ACHN (cell line): ENCODE measurements at regions not wholly inside any gene's neighbourhood (a gene's known extent, or its start where the extent isn't known, plus 50 kb on each side); places are given as distances from the start of the nearest gene placed in this dataset.
A peak's percentile ranks its signal among the peaks of the same experiment; 100 is the strongest.

Source experiments
- DNase-seq: peaks from one replicate; pipeline ENCODE4 v3.0.0-alpha.2; 2015
- in situ Hi-C: cut with HindIII; loops from 2 replicates; pipeline ENCODE4 v1.10.0; 2017; ENCODE audit warnings: low sequenced_read_pairs, low pct_ligation_motif_present, low pct_unique_long_range_greater_than_20kb

DNA sequence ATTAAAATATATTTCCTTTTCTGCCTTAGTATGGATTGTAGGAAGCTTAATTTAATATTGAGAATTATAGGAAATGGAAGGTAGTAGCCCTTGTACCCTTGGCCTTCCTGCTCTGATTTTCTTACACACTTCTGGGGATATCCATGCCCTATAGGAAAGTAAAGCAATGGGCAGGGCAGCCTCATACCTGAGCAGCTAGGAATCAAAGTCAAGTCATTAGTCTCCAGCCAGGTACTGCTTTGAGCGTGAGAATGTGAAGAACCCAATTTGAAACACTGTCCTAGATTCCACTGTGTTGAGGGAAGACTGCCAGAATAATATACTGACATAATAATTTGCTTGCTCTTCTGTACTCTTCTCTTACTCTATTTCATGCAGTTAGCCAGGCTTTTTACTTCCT, 51.0 kb upstream of the L3MBTL3 start:
- DNase-seq = no peak
- in situ Hi-C loops = no loop called here

DNA sequence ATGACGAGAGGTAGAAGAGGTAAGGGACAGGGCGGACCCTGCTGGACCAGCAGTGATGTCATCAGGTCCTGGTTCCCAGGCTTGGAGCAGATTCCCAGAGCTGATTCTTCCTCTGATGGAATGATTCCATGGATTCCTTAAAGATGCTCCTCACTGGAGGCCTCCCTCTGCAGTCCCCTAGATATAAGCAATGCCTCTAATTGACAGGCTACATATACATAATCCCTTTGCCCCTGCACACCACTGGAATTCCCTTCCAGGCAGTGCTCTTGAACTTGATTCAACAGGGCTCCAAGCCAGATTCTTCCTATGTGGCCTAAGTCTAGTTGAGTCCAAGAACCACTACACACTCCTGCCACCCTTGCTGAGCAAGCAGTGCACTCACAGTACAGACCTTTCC, 52.3 kb upstream of the L3MBTL3 start:
- in situ Hi-C loops = no loop called here
- DNase-seq = no peak

DNA sequence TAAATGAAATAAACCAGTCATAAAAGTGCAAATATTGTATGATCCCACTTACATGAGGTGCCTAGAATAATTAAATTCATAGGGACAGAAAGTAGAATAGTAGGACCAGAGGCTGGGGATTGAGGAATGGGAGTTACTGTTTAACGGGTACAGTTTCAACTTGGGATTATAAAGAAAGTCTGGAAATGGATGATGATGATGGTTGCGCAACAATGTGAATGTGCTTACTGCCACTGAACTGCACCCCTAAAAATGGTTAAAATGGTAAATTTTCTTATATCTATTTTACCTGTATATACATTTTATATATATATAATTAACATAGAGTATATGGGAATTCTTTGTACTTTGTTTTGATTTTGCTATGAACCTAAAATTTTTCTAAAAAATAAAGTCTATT, 53.3 kb upstream of the L3MBTL3 start:
- in situ Hi-C loops = no loop called here

DNA sequence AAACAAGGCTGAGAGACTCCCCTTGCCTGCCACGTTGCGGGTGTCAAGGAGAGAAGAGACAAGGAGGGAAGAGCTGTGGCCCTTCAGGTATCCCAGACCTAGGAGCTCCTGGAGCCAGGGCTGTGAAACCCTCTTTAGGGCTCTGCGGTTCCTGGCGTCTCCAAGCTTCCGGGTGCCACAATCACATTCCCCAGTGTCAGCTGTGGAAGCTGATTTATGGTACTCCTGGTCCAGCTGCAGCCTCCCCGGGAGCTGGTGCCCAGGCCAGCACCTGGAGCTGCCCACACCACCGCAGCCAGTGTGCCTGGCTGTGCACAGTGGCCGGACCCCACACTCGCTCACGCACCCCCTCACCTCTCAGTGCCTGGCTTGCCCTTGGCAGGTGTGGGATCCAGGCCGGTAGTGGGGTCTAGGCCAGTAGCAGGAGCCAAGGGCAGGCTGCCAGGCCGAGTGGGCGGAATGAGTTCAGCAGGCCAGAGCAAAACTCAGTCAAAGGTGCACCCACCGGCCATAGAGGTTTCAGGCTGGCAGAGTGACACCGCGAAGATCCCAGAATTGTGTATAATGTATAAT, 58.9 kb upstream of the L3MBTL3 start:
- DNase-seq = no peak

More for the DNA sequence above, 53.3 kb upstream of the L3MBTL3 start:
- DNase-seq = no peak

DNA sequence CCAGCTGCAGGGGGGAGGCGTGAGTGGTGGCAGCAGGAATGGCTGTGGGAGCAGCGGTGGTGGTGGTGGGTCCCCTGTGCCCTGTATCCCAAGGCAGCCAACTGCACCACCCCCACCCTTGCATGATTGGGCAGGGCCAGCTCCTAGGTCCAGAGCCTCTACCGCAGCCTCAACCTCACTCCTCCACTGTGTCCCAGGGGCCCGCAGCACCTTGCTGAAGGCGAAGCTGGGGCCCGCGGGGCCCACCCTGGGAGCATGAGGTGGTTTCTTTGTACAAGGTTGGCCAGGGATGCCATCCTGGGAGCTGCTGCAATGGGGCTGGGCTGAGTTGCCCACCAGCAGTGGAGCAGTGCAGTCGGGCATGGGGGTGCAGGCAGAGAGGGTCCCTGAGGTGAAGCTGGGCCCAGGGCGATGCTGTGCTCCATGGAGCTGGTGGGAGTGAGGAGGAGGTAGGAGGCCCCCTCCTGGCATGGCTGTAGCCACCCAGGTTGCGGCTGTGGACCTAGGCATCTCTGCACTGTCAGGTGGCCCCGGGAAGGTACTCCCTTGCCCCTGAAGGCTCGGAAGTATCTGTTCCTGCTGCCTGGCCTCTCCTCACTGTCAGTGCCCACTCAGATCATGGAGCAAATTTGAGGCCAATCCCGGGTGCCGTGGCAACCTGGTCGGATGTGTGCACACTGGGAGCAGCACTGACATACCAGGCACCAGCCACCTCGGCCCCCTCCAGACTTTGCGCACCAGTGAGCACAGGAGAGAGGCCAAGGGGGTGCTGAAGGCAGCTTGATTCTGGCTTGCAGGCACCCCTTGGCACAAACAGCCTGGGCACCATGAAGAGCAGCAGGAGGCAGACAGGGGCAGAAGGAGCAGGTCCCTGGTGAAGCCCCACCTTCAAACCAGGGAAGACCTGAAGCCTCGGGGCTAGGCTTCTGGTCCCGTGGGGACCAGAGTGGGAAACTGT, 60.2 kb upstream of the L3MBTL3 start:
- in situ Hi-C loops = no loop called here
- no peak for DNase-seq

More for the DNA sequence above, 58.9 kb upstream of the L3MBTL3 start:
- in situ Hi-C loops = no loop called here

DNA sequence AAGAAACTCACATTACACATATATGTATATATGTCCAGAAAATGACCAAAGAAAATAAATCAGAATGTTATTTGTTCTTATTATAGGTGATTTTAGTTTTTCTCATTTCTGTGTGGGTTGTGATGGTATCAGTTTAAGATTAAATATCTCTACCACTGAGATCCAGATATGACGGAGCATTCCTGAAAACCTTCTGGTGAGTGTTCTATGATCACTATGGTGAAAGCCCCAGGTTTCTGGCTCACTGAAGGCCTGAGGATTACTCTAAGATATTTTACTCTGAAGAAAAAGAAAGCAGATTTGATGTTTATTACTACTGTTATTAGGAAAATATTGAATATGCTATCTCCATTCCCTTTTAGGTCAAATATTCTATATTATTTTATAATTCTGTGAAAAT, 62.8 kb upstream of the L3MBTL3 start:
- in situ Hi-C loops = no loop called here
- DNase-seq = no peak

DNA sequence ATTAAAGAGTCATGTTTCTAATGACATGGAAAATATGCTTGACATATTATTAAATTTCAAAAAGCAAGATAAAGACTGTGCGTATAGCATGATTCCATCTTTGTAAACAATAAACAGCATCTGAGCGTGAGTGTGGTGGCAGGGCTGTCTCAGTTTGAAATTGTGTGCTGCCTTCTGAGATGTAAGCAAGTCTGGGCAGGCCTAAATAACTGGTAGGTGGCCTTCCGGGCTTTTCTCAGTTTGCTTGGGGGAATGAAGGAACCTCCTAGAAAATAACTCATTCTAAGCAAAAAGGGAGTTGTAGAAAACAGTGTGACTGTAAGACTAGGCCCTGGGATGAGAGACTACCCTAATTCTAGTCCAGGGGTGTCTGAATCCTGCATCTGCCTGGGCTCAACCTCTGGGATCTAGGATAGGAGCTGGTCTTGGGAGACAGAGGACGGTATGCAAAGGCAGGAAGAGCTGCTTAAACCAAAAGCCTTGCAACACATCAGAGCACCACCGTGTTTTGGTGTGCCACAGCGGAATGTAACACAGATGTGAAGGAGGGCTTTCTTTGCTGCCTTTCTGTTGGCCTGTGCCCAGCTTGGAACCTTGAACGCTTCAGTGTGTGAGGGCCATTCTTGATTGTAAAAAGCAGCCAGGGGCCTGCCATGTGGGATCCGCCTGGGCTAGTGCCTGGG, 63.5 kb upstream of the L3MBTL3 start:
- in situ Hi-C loops = no loop called here
- DNase-seq = no peak

DNA sequence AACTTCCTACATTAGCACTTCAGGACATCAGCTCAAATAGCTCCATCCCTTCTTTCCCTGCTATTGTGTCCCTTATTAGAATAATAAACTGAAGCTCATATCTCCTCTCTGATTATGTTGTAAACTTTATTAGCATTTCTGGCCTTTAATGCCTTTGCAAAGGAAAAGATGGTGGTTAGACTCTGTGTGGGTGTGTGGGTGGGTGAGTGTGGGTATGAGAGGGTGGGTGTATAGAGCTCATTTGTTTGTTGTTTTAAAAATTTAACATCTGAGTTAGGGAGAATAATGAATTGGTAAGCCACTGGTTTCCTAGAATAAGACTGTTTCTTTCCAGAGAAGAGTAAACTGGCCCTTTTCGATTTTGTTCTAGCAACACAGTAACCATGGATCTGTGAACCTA, 70.6 kb upstream of the L3MBTL3 start:
- no peak for DNase-seq
- in situ Hi-C loops = no loop called here

DNA sequence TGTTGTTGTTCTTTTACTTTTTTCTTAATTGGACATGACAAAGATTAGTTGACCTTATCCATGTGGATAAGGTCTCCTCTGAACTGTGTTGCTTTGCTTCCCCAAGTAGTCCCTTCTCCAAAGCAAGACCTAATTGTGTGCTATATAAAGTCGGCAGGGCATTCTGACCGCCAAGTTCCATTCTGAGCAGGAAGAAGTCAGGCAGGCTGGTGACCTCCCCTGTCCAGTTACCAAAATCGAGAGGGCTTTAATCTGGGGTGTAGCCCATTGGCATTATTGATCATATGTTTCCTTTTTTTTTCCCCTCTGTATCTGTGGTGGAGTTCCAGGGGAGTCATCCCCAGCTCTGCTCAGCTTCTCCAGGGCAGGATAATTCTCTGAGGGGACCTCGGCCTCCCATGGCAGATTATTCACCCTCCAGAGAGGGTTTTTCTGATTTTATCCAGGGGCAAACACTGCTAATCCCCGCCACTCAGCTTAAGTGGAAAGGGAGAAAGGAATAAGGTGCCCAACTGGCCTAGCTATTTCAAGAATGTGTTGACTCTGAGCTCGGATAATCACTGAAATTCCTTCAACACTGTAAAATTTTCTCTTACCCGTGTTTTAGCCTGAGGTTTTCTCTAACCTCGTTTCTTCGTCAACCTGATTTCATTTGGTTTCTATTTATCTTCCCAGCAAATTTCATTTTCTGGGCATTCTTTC, 71.8 kb upstream of the L3MBTL3 start:
- in situ Hi-C loops = no loop called here
- DNase-seq = no peak

DNA sequence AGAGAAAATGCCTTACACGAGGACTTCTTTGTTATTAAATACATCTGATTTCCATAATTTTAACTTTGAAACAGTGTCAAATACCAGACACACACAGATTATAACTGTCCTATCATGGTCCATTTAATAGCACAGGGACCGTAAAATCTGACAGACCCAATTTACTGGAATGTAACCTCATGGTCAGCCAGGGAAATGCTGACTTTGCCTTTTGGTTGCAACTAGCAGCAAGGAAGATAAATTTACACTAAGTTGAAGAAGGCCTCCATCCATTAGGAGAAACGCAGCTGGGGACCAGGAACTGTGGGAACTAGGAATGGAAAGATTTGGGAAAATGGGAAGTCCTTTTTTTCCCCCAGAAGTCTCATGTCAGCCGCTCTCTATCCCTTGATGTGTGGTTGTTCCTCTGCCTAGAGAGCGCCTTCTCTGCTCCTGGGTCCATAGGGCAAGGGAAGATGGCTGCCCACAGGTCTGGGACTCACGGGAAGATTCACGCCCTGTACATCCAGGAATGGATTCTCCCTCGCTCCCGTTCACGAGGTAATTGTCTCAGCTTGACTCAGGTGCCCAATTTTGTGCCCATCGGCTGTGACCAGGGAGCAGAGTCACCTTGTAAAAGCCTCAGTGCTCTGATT, 74.6 kb upstream of the L3MBTL3 start:
- DNase-seq = no peak
- in situ Hi-C loops = no loop called here

DNA sequence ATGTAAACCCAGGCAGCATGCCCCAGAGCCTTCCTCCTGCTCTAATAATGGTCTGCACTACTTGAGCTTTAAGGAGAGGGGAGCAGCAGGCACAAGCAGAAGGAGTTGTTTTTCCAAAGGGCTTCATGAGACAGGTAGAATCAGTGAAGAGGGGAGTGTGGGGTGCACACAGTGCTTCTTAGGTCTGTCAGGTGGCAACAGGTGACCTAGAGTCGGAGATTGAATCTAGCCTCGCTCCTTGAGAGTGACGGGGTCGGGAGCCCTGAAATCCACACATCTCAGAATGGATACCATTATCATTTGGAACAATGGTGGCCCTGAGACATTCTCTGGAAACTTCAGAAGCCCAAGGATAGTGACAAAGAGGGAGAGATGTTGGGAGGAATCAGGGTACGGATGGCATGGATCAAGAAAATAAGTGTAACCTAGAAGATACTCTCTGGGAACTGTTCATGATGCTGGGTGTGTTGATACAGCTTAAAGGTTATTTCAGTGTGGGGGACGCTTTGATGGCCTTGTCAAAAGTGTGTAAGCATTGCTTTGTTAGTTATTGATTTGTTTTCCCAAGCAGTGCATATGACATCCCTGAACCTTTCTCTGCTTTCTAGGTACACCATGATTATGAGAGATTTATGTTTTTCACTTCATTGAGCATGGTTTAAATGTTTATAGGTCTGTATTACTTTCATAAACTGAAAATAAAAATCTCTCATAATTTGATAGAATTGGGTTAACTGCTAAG, 77.8 kb upstream of the L3MBTL3 start:
- no peak for DNase-seq
- in situ Hi-C loops = no loop called here

DNA sequence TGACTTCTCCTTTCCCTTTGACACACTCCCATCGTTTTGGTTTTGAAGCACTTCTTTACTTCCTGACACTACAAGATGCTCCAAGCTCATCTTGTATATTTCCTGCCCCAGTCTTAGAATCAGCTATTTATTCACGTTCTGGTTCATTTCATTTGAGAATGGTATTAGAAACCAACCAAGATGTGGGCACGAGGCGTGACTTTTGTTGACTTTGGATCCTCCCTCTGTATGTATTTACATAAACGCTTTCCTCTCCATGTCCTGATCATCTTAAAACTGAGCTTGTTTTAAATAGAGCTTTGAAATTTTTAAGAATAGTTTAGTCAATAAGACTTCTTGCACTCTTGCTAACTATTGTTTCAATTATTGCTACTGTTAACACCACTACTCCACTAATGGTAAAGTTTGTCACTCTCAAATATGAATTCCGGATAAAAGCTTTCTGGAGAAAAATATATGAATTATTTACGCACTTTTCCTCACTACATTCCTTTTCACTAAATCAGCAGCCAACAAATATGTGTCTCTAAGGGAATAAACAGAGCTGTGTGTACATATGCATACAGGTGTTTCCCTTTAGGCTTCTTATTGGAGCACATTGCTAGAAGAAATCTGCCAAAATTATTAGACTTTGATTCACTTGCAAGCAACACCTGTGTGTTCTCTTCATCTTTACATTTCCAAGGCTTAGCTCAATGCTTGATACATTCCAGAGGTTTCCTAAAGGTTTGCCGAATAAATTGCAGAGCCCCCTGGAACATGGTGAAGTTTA, 77.3 kb upstream of the TMEM244 start:
- DNase-seq = no peak
- in situ Hi-C loops = no loop called here

DNA sequence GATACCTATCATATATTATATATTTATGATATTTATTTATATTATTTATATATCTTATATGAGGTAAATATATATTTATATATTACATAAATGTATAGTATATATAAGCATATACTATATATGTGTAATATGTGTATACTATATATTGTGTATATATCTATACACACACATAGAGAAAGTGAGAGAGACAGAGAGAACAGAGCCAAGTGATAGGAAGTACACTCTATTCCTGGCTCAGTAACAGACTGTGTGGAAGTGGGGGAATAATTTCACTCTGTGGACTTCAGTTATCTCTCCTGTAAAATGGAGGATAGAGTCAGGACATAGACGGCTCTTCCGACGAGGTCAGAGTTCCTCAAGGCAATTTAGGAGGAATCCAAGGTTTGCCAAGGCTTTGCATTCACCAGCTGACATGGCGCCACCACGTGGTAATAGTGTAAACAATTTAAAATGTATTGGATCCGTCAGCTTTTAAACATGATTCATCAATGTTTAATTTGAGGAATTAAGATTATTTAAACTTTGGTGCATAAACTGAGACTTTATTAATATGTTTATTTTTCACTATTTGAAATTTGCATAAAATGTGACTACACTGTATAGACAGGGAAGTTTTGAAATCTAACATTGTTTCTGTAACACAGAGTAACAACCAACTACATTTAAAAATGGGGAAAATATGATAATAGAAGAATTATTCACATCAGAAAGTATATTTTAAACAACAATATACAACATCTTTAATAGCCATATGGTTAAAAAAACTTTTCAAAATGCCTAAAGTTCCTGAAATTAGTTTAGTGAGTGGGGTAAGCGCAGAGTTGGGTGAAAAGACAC, 75.4 kb upstream of the TMEM244 start:
- in situ Hi-C loops = no loop called here
- peak; percentile 72 for DNase-seq

DNA sequence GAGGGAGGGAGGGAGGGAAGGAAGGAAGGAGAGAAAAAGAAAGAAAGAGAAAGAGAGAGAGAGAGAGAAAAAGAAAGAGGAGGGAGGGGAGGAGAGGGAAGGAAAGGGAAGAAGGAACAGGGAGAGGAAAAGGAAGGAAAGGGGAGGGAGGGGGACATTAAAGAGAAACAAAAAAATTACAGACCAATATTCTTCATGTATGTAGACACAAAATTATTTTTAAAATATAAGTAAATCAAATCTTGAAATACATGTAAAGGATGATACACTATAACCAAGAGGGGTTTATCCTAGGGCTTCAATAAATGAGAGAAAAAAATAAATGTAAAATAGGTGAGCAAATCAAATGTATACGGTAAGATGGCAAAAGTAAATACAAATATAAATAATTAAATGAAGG, 71.2 kb upstream of the TMEM244 start:
- DNase-seq = no peak
- in situ Hi-C loops = no loop called here

DNA sequence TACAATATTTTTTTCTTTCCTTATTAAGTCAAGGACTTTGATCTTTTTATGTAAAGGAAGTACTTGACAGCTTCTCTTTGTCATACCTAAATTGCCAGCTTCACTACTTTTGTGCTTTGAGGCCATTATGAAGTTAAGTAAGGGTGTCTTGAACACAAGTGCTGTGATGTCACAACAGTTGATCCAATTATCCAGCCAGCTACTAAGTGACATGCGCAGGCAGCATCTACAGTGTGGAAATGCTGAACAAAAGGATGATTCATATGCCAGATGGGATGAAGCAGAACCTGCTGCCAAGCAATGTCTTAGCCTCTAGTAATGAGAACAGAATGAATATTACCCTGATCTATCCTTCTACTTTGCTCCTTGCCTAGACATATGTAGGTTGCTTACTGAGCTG, 68.3 kb upstream of the TMEM244 start:
- in situ Hi-C loops = no loop called here
- DNase-seq = no peak

DNA sequence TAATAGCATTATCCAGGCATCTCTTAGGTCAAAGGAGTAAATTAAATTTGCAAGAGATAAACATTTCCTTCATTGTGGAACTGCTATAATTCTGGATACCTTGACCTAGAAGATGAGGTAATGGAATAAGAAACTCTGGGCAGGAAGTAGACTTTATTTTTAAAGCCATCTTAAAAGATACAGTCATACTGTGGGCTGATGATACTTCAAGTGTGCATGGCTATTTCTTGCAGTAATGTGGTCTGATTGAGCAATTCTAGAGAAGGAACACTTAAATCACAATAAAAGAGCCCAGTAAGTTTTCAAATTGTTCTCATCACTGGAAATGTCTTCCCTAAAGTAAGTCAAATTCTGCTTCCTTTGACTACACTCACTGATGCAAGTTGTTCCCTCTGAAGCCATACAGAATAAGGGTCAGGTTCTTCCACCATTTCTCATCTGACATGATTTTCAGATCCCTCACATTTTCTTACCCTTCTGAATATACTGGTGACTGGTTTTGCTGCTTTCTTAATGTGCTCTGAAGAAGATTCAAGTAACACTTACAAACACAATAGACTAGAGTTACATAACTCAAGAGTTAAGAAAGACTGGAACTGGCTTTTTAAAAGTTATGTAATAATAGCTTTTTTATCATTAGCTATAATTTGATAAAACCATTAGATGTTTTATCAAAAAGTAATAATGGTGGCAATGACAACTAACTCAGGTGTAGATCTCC, 62.6 kb upstream of the TMEM244 start:
- no peak for DNase-seq
- in situ Hi-C loops = no loop called here
